OCI-LY1 (cell line): ENCODE measurements at regions not wholly inside any gene's neighbourhood (a gene's known extent, or its start where the extent isn't known, plus 50 kb on each side); places are given as distances from the start of the nearest gene placed in this dataset.

Experiments used
- H2AFZ ChIP-seq: fragments of 200-600 bp; sonication (generic), shearing (Covaris generic); 2 replicates; pipeline ENCODE4 v1.6.0; 2014; ENCODE audit warnings: antibody characterized with exemption, mild to moderate bottlenecking, low read length
- H3F3A ChIP-seq: fragments of 200-600 bp; sonication (generic), shearing (Covaris generic); 2 replicates; pipeline ENCODE4 v1.6.0; 2014; ENCODE audit warnings: mild to moderate bottlenecking, antibody characterized with exemption, low read length, moderate library complexity; ENCODE audit not compliant: insufficient read depth
- H3K27ac ChIP-seq: fragments of 200-600 bp; sonication (generic); 2 replicates; pipeline ENCODE4 v1.5.1; 2014; ENCODE audit warnings: low read length, mixed run types, mild to moderate bottlenecking, low read depth; ENCODE audit not compliant: poor library complexity, severe bottlenecking
- H3K27me3 ChIP-seq: fragments of 200-600 bp; sonication (generic); 2 replicates; pipeline ENCODE4 v1.6.0; 2014; ENCODE audit warnings: antibody characterized with exemption, mild to moderate bottlenecking, low read length, moderate library complexity; ENCODE audit not compliant: insufficient read depth
- H3K36me3 ChIP-seq: fragments of 200-600 bp; sonication (generic); 2 replicates; pipeline ENCODE4 v1.6.1; 2014; ENCODE audit warnings: mild to moderate bottlenecking, antibody characterized with exemption, low read length, moderate library complexity, mixed read lengths; ENCODE audit not compliant: insufficient read depth
- H3K4me1 ChIP-seq: fragments of 200-600 bp; sonication (generic); 2 replicates; pipeline ENCODE4 v1.5.1; 2014; ENCODE audit warnings: mild to moderate bottlenecking, low read length, moderate library complexity; ENCODE audit not compliant: insufficient read depth, severe bottlenecking
- H3K4me2 ChIP-seq: fragments of 200-600 bp; sonication (generic), shearing (Covaris generic); 2 replicates; pipeline ENCODE4 v1.6.1; 2014; ENCODE audit warnings: low read length
- H3K4me3 ChIP-seq: fragments of 200-600 bp; sonication (generic); 2 replicates; pipeline ENCODE4 v1.5.1; 2014; ENCODE audit warnings: low read length, low read depth, mild to moderate bottlenecking, mixed read lengths; ENCODE audit not compliant: poor library complexity, severe bottlenecking
- H3K79me2 ChIP-seq: fragments of 200-600 bp; shearing (Covaris generic); 2 replicates; pipeline ENCODE4 v1.6.1; 2016; ENCODE audit warnings: mixed run types, low read length, mixed read lengths; ENCODE audit not compliant: insufficient read depth
- H3K9ac ChIP-seq: fragments of 200-600 bp; sonication (generic), shearing (Covaris generic); 2 replicates; pipeline ENCODE4 v1.6.1; 2014; ENCODE audit warnings: mild to moderate bottlenecking, low read length, mixed read lengths
- H3K9me2 ChIP-seq: fragments of 200-600 bp; sonication (generic), shearing (Covaris generic); 2 replicates; pipeline ENCODE4 v1.6.1; 2014; ENCODE audit warnings: low read depth, mild to moderate bottlenecking, low read length, mixed read lengths
- H3K9me3 ChIP-seq: fragments of 200-600 bp; shearing (Covaris generic); 2 replicates; pipeline ENCODE4 v1.6.1; 2014; ENCODE audit warnings: low read length, mixed read lengths
- H4K20me1 ChIP-seq: fragments of 200-600 bp; sonication (generic), shearing (Covaris generic); 2 replicates; pipeline ENCODE4 v1.6.0; 2016; ENCODE audit warnings: mild to moderate bottlenecking, low read length; ENCODE audit not compliant: insufficient read depth
- EZH2 ChIP-seq: fragments of 200-600 bp; sonication (generic), shearing (Covaris generic); IDR thresholded peaks from 2 replicates; pipeline ENCODE4 v1.8.0; 2017; ENCODE audit warnings: borderline replicate concordance, mixed run types, mild to moderate bottlenecking, antibody characterized with exemption, low read length, moderate library complexity, mixed read lengths
- TF ChIP-seq, protein P1 (sequence below): fragments of 200-600 bp; sonication (generic), shearing (Covaris generic); IDR thresholded peaks from 2 replicates; pipeline ENCODE4 v1.5.1; 2017; ENCODE audit warnings: mild to moderate bottlenecking, antibody characterized with exemption, low read length, moderate library complexity, mixed read lengths

DNA sequence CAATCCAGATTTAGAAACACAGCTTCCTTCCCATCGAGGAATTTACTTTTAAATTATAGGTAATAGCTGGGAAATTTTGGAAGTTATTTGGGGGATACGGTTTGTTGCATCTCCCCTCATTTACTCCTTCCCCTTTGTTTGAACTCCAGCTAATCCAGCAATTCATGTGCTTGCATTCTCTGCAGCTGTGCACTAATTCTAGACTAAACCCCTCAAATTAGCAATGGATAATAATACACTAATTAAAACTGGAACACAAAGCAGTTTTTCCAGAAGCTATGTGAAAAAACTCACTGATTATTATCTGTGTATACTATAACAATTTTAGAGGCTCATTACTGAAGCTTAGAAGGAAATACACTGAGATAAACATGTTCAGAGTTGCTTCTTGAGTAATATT lies 751.2 kb upstream of the ZNF608 start:
- no peak overlapping the region for H2AFZ ChIP-seq
- no peaks in the 10 kb centered on the region for H3K36me3 ChIP-seq
- H4K20me1 ChIP-seq: no peaks in the 10 kb centered on the region
- H3K9me3 ChIP-seq: no peaks in the 10 kb centered on the region
- H3F3A ChIP-seq: no peaks in the 10 kb centered on the region
- H3K4me2 ChIP-seq: no peak overlapping the region
- no peak overlapping the region for H3K9ac ChIP-seq
- no peak overlapping the region for H3K4me3 ChIP-seq
- H3K79me2 ChIP-seq: no peaks in the 10 kb centered on the region
- H3K27ac ChIP-seq: no peak overlapping the region
- no peaks in the 10 kb centered on the region for H3K4me1 ChIP-seq
- no peaks in the 10 kb centered on the region for H3K27me3 ChIP-seq
- H3K9me2 ChIP-seq: no peaks in the 10 kb centered on the region
- TF ChIP-seq, protein P1, sequence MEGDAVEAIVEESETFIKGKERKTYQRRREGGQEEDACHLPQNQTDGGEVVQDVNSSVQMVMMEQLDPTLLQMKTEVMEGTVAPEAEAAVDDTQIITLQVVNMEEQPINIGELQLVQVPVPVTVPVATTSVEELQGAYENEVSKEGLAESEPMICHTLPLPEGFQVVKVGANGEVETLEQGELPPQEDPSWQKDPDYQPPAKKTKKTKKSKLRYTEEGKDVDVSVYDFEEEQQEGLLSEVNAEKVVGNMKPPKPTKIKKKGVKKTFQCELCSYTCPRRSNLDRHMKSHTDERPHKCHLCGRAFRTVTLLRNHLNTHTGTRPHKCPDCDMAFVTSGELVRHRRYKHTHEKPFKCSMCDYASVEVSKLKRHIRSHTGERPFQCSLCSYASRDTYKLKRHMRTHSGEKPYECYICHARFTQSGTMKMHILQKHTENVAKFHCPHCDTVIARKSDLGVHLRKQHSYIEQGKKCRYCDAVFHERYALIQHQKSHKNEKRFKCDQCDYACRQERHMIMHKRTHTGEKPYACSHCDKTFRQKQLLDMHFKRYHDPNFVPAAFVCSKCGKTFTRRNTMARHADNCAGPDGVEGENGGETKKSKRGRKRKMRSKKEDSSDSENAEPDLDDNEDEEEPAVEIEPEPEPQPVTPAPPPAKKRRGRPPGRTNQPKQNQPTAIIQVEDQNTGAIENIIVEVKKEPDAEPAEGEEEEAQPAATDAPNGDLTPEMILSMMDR: no peak
- no peak for TF ChIP-seq EZH2

DNA sequence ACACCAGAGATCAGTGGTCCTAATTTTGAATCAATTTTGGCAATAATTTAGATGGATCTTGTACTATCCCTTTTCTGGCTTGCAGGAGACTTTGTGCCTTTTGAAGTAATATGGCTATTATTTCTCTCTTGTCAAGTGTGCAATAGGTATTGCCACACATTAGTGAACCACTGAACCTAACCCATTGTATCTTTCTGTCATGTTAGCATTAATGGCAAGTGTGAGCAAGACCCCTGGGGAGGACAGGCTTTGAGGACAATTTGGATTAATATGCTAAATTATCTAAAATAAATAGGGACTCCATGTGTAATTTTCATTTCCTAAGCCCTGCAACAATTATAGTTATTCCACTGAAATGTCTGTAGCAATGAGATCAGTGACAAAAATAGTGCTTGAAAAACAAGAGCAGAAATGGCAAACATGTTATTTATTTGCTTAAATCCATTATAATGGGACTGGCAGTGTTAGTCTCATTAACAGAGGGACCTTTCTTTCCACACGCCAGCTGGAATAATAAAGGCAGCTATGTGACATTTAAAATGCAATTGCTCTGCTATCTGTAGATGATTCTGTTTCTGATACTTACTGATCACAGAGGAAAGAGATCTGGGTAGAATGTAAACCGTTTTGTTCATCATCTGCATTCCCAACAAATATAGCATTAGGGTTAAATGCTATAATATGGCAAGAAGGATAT lies 753.3 kb upstream of the ZNF608 start:
- H3K79me2 ChIP-seq: no peaks in the 10 kb centered on the region
- no peaks in the 10 kb centered on the region for H3K9me2 ChIP-seq

DNA sequence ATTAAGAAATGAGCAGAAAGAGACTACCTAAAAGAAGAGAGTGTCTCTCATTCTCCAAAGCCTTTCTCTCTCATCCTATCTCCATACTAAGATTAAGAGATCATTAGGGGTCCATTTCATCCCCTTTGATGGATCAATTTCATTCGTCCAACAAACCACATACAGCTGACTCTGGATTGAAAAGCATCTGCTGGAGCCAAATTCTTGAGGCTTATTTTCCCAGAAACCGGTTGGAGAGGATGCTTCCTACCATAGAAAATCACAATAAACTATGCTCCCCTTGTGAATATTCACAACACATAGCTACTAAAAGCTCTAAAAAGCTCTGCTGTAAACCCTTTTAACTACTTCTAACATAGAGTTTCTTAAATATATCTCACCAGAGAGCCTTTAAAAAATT lies 755.0 kb upstream of the ZNF608 start:
- no peaks in the 10 kb centered on the region for H3K4me1 ChIP-seq
- H3K27ac ChIP-seq: no peak overlapping the region
- no peak overlapping the region for H3K4me2 ChIP-seq
- no peaks in the 10 kb centered on the region for H3K36me3 ChIP-seq
- no peaks in the 10 kb centered on the region for H3F3A ChIP-seq
- no peaks in the 10 kb centered on the region for H4K20me1 ChIP-seq
- no peaks in the 10 kb centered on the region for H3K9me3 ChIP-seq
- no peak overlapping the region for H3K4me3 ChIP-seq
- H3K9ac ChIP-seq: no peak overlapping the region
- H3K27me3 ChIP-seq: no peaks in the 10 kb centered on the region
- no peak overlapping the region for H2AFZ ChIP-seq
- TF ChIP-seq, protein P1: no peak
- TF ChIP-seq EZH2: no peak
- H3K9me2 ChIP-seq: no peaks in the 10 kb centered on the region
- no peaks in the 10 kb centered on the region for H3K79me2 ChIP-seq

More for the DNA sequence above, 753.3 kb upstream of the ZNF608 start:
- no peak overlapping the region for H3K4me3 ChIP-seq
- TF ChIP-seq, protein P1: no peak
- no peak for TF ChIP-seq EZH2
- no peaks in the 10 kb centered on the region for H3K4me1 ChIP-seq
- H2AFZ ChIP-seq: no peak overlapping the region
- no peaks in the 10 kb centered on the region for H3K27me3 ChIP-seq
- H3K4me2 ChIP-seq: no peak overlapping the region
- H4K20me1 ChIP-seq: no peaks in the 10 kb centered on the region
- H3K9me3 ChIP-seq: no peaks in the 10 kb centered on the region
- H3K27ac ChIP-seq: no peak overlapping the region
- no peaks in the 10 kb centered on the region for H3K36me3 ChIP-seq
- H3K9ac ChIP-seq: no peak overlapping the region
- no peaks in the 10 kb centered on the region for H3F3A ChIP-seq
